NCI-H2171 treated with DMSO at 0.1 percent for 48 hours (cell line): ENCODE measurements at regions not wholly inside any gene's neighbourhood (a gene's known extent, or its start where the extent isn't known, plus 50 kb on each side); places are given as distances from the start of the nearest gene placed in this dataset.
"Not testable (repeated sequence)": the region's sequence is repeated elsewhere in the genome, so short reads cannot be mapped to it uniquely, and the experiment has no call there.

ENCODE experiments used
- DNase-seq: peaks from one replicate; lab custom pipeline; 2025; lab: John Stamatoyannopoulos, UW

GRCh38 chr9:73219985-73220626, 68.4 kb downstream of the ANXA1 start:
- DNase-seq = no peak

GRCh38 chr9:73223594-73223993, 71.9 kb downstream of the ANXA1 start:
- DNase-seq = no peak

- no peak for DNase-seq
Measured at GRCh38 chr9:73229543-73229942, 77.9 kb downstream of the ANXA1 start.

- no peak for DNase-seq
Measured at GRCh38 chr9:73230251-73230650, 78.6 kb downstream of the ANXA1 start.

GRCh38 chr9:73231203-73231602, 79.5 kb downstream of the ANXA1 start:
- DNase-seq = no peak

GRCh38 chr9:73233359-73234007, 81.8 kb downstream of the ANXA1 start:
- DNase-seq = no peak

GRCh38 chr9:73234008-73234360, 82.3 kb downstream of the ANXA1 start:
- DNase-seq = no peak

- DNase-seq = no peak
Measured at GRCh38 chr9:73237140-73237539, 85.5 kb downstream of the ANXA1 start.

- no peak for DNase-seq
Measured at GRCh38 chr9:73239570-73240265, 88.1 kb downstream of the ANXA1 start.

GRCh38 chr9:73243078-73243477, 91.4 kb downstream of the ANXA1 start:
- DNase-seq = no peak

- no peak for DNase-seq
Measured at GRCh38 chr9:73259086-73259696, 107.5 kb downstream of the ANXA1 start.

GRCh38 chr9:73260506-73260905, 108.8 kb downstream of the ANXA1 start:
- no peak for DNase-seq

- DNase-seq = no peak
Measured at GRCh38 chr9:73264631-73265030, 113.0 kb downstream of the ANXA1 start.

GRCh38 chr9:73265876-73266275, 114.2 kb downstream of the ANXA1 start:
- no peak for DNase-seq

- no peak for DNase-seq
Measured at GRCh38 chr9:73269430-73270101, 117.9 kb downstream of the ANXA1 start.

- DNase-seq = no peak
Measured at GRCh38 chr9:73270967-73271721, 119.5 kb downstream of the ANXA1 start.

GRCh38 chr9:73280113-73280512, 128.4 kb downstream of the ANXA1 start:
- no peak for DNase-seq

GRCh38 chr9:73284377-73284776, 132.7 kb downstream of the ANXA1 start:
- no peak for DNase-seq

GRCh38 chr9:73294336-73294735, 142.7 kb downstream of the ANXA1 start:
- no peak for DNase-seq

- DNase-seq = no peak
Measured at GRCh38 chr9:73325983-73326382, 174.3 kb downstream of the ANXA1 start.

- DNase-seq = no peak
Measured at GRCh38 chr9:73327149-73327548, 175.5 kb downstream of the ANXA1 start.

GRCh38 chr9:73337182-73337581, 185.5 kb downstream of the ANXA1 start:
- not testable (repeated sequence) for DNase-seq
